OCI-LY7 (cell line): ENCODE measurements at regions not wholly inside any gene's neighbourhood (a gene's known extent, or its start where the extent isn't known, plus 50 kb on each side); places are given as distances from the start of the nearest gene placed in this dataset.

Experiments used
- BruUV-seq: library from RNA; stranded (reverse); fragments of 400-500 nt; replicated peaks from 2 replicates; lab custom pipeline; 2021; lab: Mats Ljungman, UMichigan
- CTCF ChIA-PET: fragments of 300-600 bp; sonication (Branson Sonifier 250); formaldehyde crosslinking; loops from one replicate; lab custom pipeline; 2022; ENCODE audit warnings: antibody characterized with exemption; ENCODE audit not compliant: unreplicated experiment; lab: Charles Lee
- POLR2A ChIA-PET: fragments of 300-600 bp; sonication (Branson Sonifier 250); formaldehyde crosslinking; loops from one replicate; lab custom pipeline; 2022; ENCODE audit warnings: antibody characterized with exemption; lab: Charles Lee
- DNase-seq: peaks from one replicate; pipeline ENCODE4 v3.0.0-alpha.2; 2015; ENCODE audit warnings: low spot score
- H2AFZ ChIP-seq: fragments of 200-600 bp; sonication (generic), shearing (Covaris generic); 2 replicates; pipeline ENCODE4 v1.6.1; 2014; ENCODE audit warnings: mild to moderate bottlenecking, antibody characterized with exemption, low read length, moderate library complexity
- H3K27ac ChIP-seq: fragments of 200-600 bp; sonication (generic); 2 replicates; pipeline ENCODE4 v1.5.1; 2014; ENCODE audit warnings: mixed run types, low read depth, mild to moderate bottlenecking, moderate library complexity, low read length, inconsistent platforms; ENCODE audit not compliant: poor library complexity, severe bottlenecking
- H3K36me3 ChIP-seq: fragments of 200-600 bp; sonication (generic); 2 replicates; pipeline ENCODE4 v1.6.1; 2014; ENCODE audit warnings: mild to moderate bottlenecking, antibody characterized with exemption, low read length, moderate library complexity, mixed read lengths; ENCODE audit not compliant: insufficient read depth
- H3K4me1 ChIP-seq: fragments of 200-600 bp; sonication (generic); 2 replicates; pipeline ENCODE4 v1.5.1; 2014; ENCODE audit warnings: mild to moderate bottlenecking, low read length; ENCODE audit not compliant: insufficient read depth, poor library complexity, severe bottlenecking
- H3K4me2 ChIP-seq: fragments of 200-600 bp; sonication (generic); 2 replicates; pipeline ENCODE4 v1.6.1; 2014; ENCODE audit warnings: mild to moderate bottlenecking, low read length
- H3K4me3 ChIP-seq: fragments of 200-600 bp; sonication (generic); 2 replicates; pipeline ENCODE4 v1.5.1; 2014; ENCODE audit warnings: mild to moderate bottlenecking, low read depth, low read length; ENCODE audit not compliant: poor library complexity, severe bottlenecking
- H3K79me2 ChIP-seq: fragments of 200-600 bp; sonication (generic); 2 replicates; pipeline ENCODE4 v1.6.1; 2016; ENCODE audit warnings: low read depth, mild to moderate bottlenecking, low read length, moderate library complexity, mixed read lengths; ENCODE audit not compliant: insufficient read depth
- H3K9me2 ChIP-seq: fragments of 200-600 bp; sonication (generic); 2 replicates; pipeline ENCODE4 v1.6.1; 2016; ENCODE audit warnings: mild to moderate bottlenecking, low read length, mixed read lengths; ENCODE audit not compliant: insufficient read depth
- H3K9me3 ChIP-seq: fragments of 200-600 bp; sonication (generic); 2 replicates; pipeline ENCODE4 v1.6.1; 2014; ENCODE audit warnings: mild to moderate bottlenecking, mixed run types, low read length, mixed read lengths
- H4K20me1 ChIP-seq: fragments of 200-600 bp; sonication (generic); 2 replicates; pipeline ENCODE4 v1.6.1; 2014; ENCODE audit warnings: mild to moderate bottlenecking, antibody characterized with exemption, low read length, moderate library complexity, mixed read lengths; ENCODE audit not compliant: insufficient read depth
- CTCF ChIP-seq: fragments of 200-600 bp; sonication (generic); conservative IDR thresholded peaks from 2 replicates; pipeline ENCODE4 v1.5.1; 2014; ENCODE audit warnings: mild to moderate bottlenecking, antibody characterized with exemption, low read length, moderate library complexity, mixed read lengths
- EZH2phosphoT487 ChIP-seq: fragments of 200-600 bp; sonication (generic); IDR thresholded peaks from 2 replicates; pipeline ENCODE4 v1.6.1; 2018; ENCODE audit warnings: low read depth, borderline replicate concordance, mild to moderate bottlenecking, mixed run types, antibody characterized with exemption, low read length, moderate library complexity, mixed read lengths
- intact Hi-C: fragments of 100-400 bp; cut with micrococcal nuclease; formaldehyde crosslinking; loops from one replicate; pipeline ENCODE4 v1.10.0; 2022; ENCODE audit not compliant: unreplicated experiment

DNA sequence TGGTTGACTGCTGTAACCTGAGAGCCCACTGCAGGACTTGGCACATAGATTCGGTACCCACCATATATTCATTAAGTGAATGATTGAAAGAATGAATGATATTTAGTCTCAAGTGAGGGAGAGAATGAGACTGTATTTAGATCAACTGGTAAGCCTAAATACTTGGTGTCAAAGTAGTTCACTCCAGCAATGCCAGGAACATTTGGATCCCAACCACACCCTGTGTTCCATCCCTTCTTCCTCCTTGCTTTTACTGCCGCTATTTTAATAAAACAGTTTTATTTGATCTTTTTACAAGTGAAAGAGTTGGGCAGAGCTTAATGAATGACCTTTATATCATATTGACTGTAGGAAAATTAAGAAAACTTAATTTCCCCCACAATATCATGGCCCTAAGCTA lies 473.6 kb upstream of the CBLB start:
- ChIA-PET CTCF (no interaction called here), POLR2A (no interaction called here)
- no peaks in the 10 kb centered on the region for H3K9me3 ChIP-seq
- no peaks in the 10 kb centered on the region for H3K9me2 ChIP-seq
- TF ChIP-seq EZH2phosphoT487 (no peak), CTCF (no peak)
- H3K4me1 ChIP-seq = no peaks in the 10 kb centered on the region
- no TSS peak for BruUV-seq
- H4K20me1 ChIP-seq = no peaks in the 10 kb centered on the region
- no peak overlapping the region for H3K27ac ChIP-seq
- no peaks in the 10 kb centered on the region for H3K79me2 ChIP-seq
- DNase-seq = no peak
- H3K4me3 ChIP-seq = no peak overlapping the region
- H3K4me2 ChIP-seq = no peak overlapping the region
- H3K36me3 ChIP-seq = no peaks in the 10 kb centered on the region
- no peak overlapping the region for H2AFZ ChIP-seq
- intact Hi-C loops = no loop called here

GRCh38 chr3:106343811-106344210 lies 475.0 kb upstream of the CBLB start:
- Histone ChIP-seq H3K36me3 (no peaks in the 10 kb centered on the region), H4K20me1 (no peaks in the 10 kb centered on the region), H3K4me3 (no peak overlapping the region), H3K27ac (no peak overlapping the region), H3K9me2 (no peaks in the 10 kb centered on the region), H3K9me3 (no peaks in the 10 kb centered on the region), H3K4me2 (no peak overlapping the region), H2AFZ (no peak overlapping the region), H3K4me1 (no peaks in the 10 kb centered on the region), H3K79me2 (no peaks in the 10 kb centered on the region)
- CTCF ChIA-PET = no interaction called here
- POLR2A ChIA-PET = interaction anchor here (0.7 to 1.0 kb wide), 2 partner anchors 11 to 157 kb away, joined by 3 to 9 read pairs; no protein-coding TSS in a partner anchor
- no TSS peak for BruUV-seq
- intact Hi-C loops = no loop called here
- DNase-seq = no peak
- TF ChIP-seq CTCF = no peak
- no peak for TF ChIP-seq EZH2phosphoT487

DNA sequence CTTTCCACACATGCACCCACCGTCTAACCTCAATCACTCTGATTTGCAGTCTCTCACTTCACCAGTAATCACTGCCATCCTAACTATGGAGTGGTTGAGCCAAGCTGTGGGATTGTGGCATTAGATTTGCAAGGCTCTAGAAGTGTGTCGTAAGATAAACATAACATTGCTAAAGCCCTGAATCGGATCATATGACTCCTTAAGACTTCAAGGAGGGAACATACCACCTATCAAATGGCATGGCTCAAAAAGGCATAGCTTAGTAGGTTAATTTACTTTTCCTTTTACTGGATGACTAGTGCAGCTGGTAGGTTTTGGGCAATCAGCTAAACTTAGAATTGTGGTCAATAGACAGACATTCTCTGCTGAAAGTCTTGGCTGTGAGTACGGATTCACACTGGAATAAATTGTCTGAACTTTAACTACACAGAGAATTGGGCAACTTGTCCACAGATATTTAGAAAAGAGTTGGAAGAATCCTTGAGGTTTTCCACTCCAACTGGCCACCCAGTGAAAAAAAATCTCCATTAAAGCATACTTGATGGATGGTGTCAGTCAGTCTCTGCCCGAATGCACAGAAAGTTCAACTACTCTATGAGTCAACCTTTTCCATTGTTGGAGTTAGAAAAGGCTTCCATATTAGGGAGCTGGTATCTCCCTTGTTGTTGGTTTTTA lies 476.7 kb upstream of the CBLB start:
- no peaks in the 10 kb centered on the region for H3K4me1 ChIP-seq
- H3K36me3 ChIP-seq = no peaks in the 10 kb centered on the region
- intact Hi-C loops = no loop called here
- H2AFZ ChIP-seq = no peak overlapping the region
- TF ChIP-seq CTCF (no peak; the same call in 1 of the 2 replicates), EZH2phosphoT487 (no peak)
- H3K4me2 ChIP-seq = no peak overlapping the region
- H3K27ac ChIP-seq = no peak overlapping the region
- no peaks in the 10 kb centered on the region for H3K9me2 ChIP-seq
- BruUV-seq = no TSS peak
- no peak for DNase-seq
- no peaks in the 10 kb centered on the region for H3K9me3 ChIP-seq
- ChIA-PET POLR2A (interaction anchor here (0.5 to 1.1 kb wide), 2 partner anchors 11 to 478 kb away, joined by 3 to 4 read pairs; no protein-coding TSS in a partner anchor), CTCF (interaction anchor here (0.6 to 0.7 kb wide), 2 partner anchors 14 to 383 kb away, joined by 3 read pairs; no protein-coding TSS in a partner anchor)
- H4K20me1 ChIP-seq = no peaks in the 10 kb centered on the region
- no peaks in the 10 kb centered on the region for H3K79me2 ChIP-seq
- no peak overlapping the region for H3K4me3 ChIP-seq
